GM19463 (cell line): ENCODE measurements at regions not wholly inside any gene's neighbourhood (a gene's known extent, or its start where the extent isn't known, plus 50 kb on each side); places are given as distances from the start of the nearest gene placed in this dataset.

Source experiments
- ATAC-seq: cut with Tn5 transposase; IDR thresholded peaks from one replicate; pipeline ENCODE4 v1.9.1; 2021; ENCODE audit warnings: mild to moderate bottlenecking, moderate library complexity; ENCODE audit not compliant: unreplicated experiment

DNA sequence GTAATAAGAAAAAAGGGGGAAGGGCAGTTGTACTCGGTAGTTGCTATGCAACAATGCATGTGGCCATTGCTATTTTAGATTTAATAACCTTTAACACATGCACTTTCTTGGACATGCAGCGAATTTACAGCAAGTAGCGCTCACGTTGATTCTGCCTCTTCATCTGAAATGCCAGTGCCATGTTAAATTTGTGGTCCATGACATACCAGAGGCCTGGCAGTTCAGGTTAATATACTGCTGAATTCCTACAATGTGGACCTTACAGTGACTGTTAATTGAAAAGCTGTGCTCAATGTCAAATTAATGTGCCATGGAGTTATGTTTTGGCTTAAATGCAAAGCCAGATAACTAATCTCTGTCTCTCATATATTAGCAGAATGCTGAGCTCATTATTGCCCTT lies 699.7 kb downstream of the DOK5 start:
- no peak for ATAC-seq

DNA sequence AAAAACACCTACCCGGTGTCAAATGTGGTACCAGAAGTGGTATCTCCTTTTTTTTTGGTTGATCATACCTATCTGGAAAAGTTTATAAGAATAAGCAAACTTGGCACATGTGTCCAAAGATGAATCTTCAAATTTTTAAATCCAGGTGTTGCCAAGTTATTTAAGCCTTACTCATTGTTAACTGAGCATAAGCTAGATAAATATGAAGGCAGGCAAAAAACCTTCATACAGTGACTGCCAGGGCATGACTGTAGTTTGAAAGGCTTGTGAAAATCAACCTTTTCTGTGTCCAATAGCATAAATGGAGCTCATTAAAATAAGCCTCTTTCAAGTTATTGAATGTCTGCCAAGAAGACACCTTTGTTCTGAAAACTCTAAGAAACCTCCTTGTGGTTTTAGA lies 699.2 kb downstream of the DOK5 start:
- ATAC-seq, result no peak

DNA sequence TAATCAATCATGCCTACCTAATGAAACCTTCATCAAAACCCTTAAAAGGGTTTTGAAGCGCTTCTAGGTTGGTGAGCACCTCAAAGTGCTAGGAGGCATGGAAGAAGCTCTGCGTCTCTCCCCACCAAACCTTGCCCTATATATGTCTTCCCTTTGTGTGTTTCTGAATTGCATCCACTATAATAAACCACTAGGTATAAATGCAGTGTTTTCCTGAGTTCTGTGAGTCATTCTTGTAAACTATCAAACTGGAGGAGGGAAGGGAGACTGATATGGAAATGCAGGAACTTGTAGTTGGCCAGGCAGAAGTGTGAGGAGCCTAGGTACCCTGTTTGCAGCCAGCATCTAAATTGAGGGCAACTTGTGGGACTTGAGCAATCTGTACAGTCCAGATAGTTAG lies 698.8 kb downstream of the DOK5 start:
- ATAC-seq, result no peak

DNA sequence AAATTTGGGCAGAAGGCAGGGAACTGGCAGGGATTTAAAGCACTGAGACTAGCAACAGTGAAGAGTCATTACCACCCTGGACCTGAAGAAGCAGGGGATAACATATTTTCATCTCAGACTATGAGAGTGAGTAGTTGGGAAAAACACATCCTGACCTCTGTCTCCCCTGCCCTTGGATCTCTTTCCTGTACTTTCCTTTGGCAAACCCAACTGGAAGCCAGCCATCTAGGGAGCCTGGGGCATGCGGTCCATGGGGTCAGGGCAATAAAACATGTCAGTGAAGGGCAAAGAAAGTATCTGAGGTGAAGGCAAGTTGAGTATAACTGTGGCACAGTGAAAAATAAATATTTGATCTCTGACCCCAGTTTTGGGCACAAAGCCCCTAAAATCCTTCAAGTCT lies 698.2 kb downstream of the DOK5 start:
- ATAC-seq, result no peak

DNA sequence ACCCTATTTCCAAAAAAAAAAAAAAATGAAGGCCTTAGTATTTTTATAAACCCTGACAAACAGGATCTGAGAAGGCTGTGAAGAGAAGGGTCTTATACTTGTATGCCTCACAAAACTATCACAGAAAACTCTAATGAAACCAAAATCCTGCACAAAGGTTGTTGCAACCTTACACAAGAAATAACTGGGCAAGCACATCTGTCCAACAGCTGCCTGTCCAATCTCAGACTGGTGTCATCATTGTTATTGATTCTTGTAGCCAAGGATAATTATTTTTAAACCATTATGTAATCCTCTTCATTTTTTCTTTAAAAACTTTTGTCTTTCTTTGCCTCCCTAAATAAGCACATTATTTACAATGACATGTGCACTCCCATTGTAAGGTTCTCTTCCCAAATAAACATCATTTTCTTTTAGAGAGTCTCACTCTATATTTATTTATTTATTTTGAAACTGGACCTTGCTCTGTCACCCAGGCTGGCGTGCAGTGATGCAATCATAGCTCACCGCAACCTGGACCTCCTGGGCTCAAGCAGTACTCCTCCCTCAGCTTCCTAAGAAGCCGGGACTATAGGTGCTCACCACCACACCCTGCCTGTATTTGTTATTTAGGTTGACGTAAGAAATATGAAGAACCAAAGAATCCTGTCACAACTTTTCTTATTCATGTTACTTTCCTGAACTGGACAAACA lies 697.1 kb downstream of the DOK5 start:
- ATAC-seq, result no peak

DNA sequence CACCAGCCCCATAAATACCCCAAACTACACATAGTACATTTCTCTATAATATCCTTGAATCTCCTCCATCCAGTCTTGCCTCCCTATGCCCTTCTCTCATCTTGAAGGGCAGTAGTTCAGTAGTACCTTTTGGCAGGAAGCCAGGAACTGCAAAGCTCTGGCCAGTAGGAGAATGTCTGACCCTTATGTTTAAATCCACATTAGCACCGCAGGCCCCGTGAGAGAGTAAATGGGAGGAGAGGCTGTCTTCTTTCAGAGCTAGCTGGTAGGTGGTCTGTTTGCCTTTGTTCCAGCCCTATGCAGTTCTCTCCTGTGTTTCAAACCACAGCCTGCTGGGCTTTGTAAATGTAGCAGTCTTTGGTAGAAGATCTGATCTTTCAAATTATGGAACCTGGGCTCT lies 690.7 kb downstream of the DOK5 start:
- no peak for ATAC-seq

DNA sequence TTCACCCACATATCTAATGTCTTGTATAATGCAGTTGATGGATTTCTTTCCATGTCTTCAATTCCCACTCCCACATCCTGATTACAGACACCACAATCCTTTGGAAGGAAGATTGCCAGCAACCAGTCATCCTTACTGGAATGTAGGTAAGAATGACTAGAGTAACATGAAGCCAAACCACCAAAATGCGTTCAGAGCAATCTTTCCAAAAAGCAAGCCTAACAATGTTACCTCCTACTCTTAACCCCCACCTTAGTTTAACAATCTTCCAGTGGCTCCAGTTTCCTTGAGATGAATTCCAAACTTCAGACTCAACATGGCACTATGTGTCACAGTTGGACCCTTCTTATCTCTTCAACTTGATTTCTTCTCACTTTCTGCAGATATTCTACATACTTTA lies 685.6 kb downstream of the DOK5 start:
- ATAC-seq, result no peak

DNA sequence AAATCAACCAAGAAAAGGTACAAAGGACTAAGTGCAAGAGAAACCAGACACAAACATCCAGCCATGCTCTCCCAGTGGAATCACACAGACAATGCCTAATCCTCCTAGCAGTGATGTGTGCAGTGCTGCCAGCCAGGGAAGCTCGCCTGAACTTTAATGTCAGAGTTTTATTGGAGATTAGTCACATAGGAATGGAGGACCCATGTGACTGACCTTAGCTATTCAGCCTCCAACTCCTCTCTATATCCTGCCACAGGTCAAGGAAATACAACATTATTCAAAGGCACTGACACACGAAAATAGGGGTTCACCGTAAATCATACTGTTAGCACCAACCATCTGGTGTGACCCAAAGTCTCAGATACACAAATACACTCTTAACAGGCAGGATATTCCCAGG lies 684.6 kb downstream of the DOK5 start:
- no peak for ATAC-seq

DNA sequence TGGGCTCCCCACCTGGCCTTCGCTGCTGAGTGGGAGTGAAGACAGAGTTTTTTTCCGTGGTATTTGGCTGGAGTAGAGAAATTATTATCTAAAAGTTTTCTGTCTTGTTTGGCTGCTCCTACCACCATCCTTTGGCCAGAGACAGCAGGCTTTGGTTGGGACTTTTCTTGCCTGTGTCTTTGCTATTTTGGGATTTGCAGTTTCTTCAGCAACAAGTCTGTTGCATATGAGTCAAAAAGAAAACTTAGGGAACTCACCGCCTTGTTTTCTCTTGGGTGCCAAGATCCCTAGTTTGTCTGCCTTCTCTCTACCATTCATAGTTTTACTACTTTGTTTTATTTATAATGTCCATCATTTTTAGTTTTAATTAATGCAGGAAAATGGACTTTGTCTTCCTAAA lies 683.8 kb downstream of the DOK5 start:
- ATAC-seq, result no peak

DNA sequence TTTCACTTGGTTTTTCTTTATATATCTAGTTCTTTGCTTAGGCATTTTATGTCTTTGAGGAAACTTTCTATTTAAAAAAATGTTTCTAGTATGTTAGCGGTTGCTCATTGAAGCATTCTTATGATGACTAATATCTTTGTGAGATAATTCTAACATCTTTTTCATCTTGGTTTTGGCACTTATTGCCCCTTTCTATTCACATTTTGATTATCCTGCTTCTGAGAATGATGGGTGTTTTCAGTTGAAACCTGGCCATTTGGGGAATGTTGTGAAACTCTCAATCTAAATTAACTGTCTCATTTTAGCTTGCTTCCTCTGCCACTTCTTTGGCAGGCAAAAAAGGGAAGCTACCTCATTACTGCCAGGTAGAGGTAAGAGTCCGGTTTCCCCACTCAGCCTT lies 683.1 kb downstream of the DOK5 start:
- ATAC-seq, result no peak

DNA sequence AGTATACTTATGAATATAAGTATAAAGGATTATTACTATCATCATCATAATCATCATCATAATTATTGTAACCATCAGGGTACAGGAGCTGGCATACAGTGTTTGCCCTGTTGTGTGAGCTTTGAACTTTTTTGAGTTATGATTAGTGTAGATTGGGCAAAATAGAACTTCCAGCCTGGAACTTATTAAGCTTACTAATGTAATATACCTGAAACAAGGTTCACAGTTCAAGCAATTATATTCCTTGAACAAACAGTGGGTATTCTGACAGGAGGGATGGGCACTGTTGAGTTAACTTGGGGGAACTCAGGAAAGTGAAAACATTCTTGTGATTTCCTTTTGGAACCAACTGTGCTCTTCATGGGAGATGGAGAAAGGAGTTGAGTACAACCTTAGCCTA lies 680.0 kb downstream of the DOK5 start:
- no peak for ATAC-seq

DNA sequence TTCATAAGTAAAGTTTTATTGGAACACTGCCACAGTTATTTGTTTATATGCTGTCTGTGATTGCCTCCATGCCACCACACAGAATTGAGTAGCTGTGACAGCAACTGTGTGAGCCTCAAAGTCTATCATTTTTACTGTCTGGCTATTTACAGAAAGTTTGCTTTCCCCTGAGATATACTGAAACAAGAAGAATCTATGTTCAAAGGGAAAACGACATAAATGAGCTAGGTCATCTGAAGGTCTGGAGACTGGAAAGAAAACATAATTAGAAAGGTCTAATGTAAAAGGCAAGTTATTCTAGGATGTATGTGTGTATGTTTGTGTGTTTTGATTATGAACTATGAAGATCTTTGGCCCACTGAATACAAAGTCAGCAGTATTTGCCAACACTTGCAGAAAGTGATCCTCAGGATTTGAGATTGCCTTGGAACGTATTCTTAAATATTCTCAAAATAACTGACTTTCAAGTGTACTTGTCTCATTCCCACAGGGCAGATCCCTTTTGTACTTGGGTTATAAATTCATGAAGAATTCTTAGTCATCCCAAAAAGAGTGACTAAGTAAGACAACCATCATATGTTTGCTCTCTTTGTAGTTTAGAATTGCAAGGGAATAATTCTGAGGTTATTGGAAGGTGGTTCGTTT lies 677.7 kb downstream of the DOK5 start:
- no peak for ATAC-seq

DNA sequence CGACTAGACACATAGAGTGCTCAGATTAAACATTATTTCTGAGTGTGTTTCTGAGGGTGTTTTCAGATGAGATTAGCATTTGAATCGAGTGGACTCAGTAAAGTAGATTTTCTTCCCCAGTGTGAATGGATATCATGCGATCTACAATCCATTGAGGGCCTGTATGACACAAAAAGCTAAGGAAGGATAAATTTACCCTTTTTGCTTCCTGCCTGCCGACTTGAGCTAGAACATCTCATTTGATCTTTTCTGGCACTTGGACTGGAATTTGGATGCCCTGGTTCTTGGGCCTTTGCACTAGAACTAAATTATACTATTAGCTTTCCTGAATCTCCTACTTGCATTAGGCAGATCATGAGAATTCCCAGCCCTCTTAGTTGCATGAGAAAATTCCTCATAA lies 675.8 kb downstream of the DOK5 start:
- no peak for ATAC-seq

DNA sequence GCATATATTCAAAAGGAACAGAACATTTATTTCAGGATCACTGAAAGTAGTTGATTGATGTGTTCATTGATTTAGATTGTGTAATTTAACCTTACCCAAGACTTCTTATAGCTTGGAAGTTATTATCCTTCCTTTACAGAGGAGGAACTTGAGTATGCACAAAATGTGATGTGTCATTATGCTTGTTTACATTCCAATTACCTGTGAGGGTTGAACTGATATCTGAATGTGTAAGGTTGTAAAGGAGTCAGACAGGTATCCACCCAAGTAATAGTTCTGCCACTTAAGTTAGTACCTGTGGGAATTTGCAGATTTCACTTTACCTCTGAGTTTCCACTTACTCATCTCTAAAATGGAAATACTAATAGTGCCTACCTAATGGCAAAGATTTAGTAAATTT lies 668.2 kb downstream of the DOK5 start:
- no peak for ATAC-seq

DNA sequence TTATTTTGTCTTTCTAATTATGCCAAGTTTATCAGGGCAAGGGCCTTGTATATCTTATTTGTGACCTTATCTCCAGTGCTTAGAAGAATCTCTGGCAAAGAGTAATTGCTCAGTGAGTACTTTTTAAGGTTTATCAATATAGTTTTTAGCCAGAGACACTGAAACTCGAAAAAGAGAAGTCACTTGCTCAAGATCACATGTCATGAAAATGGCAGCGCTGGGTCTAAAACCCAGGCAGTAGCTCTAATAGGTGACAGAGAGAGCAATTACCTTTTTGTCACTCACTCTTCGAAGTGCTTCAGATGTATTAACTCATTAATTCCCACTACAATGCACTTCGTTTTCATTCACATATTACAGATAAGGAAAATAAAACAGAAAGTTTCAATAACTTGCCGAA lies 667.5 kb downstream of the DOK5 start:
- ATAC-seq, result no peak

DNA sequence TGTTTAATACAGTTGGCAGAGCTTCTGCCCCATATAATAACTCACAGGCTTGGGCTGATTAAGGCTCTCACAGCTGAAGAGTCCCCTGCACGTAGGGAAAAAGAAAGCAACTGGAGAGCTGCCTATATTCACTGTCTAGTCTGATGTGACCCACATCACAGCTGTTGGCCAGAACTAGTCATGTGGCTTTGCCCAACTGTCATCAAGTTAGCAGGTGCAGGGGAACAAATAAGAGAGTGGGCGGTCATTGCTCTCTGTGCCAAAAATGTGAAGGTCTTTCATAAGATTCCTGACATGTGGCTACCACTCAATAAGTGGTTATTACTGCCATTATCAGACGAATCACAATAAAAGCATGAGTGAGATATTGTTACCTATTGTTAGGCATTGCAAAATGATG lies 665.2 kb downstream of the DOK5 start:
- ATAC-seq, result peak; percentile 93

DNA sequence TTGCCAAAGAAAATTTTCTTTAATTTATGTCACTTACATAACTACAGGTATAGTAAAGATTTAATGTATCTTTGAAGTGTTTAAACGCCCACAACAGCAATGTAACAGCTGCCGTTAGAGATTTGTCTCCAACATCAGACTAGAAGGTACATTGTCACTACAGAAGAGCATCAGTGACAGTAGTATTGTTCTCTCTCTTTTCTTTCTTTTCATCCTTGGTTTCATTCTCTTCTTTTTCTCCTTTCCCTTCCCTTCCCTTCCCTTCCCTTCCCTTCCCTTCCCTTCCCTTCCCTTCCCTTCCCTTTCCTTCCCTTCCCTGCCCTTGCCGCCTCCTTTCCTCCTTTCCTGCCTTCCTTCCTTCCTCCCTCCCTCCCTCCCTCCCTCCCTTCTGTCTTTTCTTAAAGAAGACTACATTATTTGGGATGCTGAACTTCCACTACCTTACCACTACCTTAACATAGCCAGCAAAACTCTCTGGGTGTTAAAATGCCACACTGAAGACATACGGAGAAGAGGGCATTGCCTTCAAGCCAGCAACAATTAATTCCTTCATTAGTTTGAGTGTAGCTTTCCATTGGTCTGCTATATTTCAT lies 663.9 kb downstream of the DOK5 start:
- no peak for ATAC-seq

DNA sequence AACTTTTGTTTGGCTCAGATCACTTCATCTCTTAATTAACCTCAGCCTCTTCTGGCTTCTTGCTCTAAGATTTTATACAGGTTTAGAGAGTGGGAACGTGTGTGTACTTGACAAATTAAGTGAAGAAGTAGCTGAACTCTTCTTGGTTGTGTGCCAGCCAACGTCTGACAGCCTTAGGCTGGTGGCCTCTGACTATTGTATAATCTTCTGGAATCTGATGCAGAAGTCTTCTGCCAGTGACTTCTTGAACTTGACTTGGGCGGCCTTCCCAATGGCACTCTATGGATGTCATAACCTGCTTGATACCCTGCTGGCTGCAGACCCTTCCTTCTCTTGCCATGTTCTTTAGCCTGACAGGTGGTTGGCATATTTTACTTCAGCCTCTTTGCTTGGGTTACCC lies 660.5 kb downstream of the DOK5 start:
- no peak for ATAC-seq

DNA sequence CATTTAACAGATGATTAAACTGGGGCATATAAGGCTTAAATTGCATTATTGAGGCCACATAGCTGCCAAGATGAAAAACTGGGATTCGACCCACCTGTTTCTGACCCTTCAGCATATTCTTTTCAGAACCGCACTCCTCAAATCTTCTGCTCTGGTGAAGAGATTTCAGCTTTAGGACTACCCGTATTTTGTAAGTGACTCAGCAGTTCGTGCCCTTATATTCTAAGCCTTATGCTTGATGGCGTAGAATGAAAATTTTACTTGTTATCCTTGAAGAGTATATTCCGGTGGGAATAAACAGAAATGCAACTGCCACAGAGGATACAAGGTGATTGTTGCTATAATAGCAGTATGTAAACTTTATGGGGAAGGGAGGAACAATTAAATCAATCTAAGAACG lies 657.1 kb downstream of the DOK5 start:
- no peak for ATAC-seq

DNA sequence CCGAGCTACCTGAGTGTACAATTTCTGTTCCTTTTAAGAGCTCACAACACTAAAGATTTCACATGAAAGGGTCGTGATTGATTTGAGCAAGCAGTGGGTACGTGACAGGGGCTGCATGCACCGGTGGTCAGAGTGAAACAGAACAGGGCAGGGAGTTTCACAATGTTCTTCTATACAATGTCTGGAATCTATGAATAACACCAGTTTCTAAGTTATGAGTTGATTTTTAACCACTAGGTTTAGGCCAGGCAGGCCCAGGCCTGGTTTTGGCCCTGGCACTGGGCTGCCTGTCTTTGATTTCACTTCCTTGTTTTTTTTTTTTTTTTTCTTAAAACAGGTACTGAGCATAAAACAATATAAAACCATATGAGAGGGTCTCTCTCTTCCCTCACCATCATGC lies 642.2 kb downstream of the DOK5 start:
- peak; percentile 31 for ATAC-seq

DNA sequence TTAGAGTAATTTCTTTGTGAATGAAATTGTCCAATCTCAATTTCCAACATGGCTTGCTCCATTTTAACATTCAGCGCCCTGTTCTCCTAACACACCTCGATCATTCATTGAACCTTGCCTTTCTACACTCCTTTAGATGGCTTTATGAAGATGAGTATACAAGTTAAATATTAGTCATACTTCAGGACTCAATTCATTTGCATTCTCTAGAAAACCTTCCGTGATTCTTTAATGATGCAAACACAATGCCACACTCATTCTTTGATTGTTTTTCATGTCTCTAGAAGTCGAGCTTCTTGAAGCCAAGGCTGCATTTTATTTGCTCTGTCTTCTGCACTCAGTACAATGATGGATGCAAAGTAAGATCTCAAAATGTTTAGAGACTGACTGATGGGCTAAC lies 641.2 kb downstream of the DOK5 start:
- no peak for ATAC-seq

DNA sequence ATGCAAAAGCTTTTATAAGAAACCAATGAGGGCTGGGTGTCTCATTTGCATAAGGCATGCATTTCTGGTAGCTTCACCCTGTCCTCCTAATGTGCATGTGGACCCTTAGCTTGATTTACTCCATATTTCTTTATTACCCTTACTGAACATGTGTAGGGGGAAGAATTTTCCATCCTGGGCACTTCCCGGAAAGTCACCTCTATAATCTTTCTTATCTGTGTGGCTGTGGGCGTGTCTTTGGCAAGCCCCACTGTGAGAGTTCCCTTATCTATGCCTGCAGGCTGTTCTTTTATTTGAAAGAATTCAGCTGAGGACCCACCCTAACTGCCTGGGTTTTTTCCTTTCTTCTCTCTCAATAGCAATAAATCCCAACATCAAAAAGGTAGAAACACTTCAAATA lies 627.8 kb downstream of the DOK5 start:
- no peak for ATAC-seq

DNA sequence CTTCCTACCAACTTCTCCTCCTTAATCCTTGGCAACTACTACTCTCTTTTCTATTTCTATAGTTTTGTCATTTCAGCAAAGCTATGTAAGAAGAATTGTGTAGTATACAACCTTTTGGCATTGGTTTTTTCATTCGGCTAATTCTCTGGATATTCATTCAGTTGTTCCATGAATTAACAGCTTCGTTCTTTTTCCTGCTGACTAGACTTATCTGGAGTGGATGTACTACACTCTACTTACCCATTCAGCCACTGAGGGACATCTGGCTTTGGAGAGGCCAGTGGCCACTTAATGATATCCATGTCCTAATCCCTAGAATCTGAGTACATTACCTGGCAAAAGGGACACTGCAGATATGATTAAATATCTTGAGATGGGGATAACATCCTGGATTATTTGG lies 623.9 kb downstream of the DOK5 start:
- ATAC-seq, result no peak
